ENCODE measurements at regions not wholly inside any gene's neighbourhood (a gene's known extent, or its start where the extent isn't known, plus 50 kb on each side); places are given as distances from the start of the nearest gene placed in this dataset.

- DNase-seq (ENCODE audit: low spot score), result no peak
These were observed 220.7 kb upstream of the NRSN1 start for GRCh38 chr6:23905133-23905815.

GRCh38 chr6:23910420-23910819 lies 215.6 kb upstream of the NRSN1 start:
- no peak for DNase-seq (ENCODE audit: low spot score)

GRCh38 chr6:23927935-23928334 lies 198.1 kb upstream of the NRSN1 start:
- no peak for DNase-seq (ENCODE audit: low spot score)

- no peak for DNase-seq (ENCODE audit: low spot score)
These were observed 196.8 kb upstream of the NRSN1 start for GRCh38 chr6:23929201-23929600.

- no peak for DNase-seq (ENCODE audit: low spot score)
These were observed 185.5 kb upstream of the NRSN1 start for GRCh38 chr6:23940466-23940865.

- no peak for DNase-seq (ENCODE audit: low spot score)
These were observed 174.3 kb upstream of the NRSN1 start for GRCh38 chr6:23951691-23952090.

GRCh38 chr6:23952245-23952644 lies 173.8 kb upstream of the NRSN1 start:
- DNase-seq (ENCODE audit: low spot score), result no peak

GRCh38 chr6:23953976-23954375 lies 172.0 kb upstream of the NRSN1 start:
- DNase-seq (ENCODE audit: low spot score), result no peak

- DNase-seq (ENCODE audit: low spot score), result no peak
These were observed 169.0 kb upstream of the NRSN1 start for GRCh38 chr6:23957017-23957416.

- DNase-seq (ENCODE audit: low spot score), result no peak
These were observed 161.2 kb upstream of the NRSN1 start for GRCh38 chr6:23964865-23965264.

- DNase-seq (ENCODE audit: low spot score), result no peak
These were observed 156.7 kb upstream of the NRSN1 start for GRCh38 chr6:23969344-23969743.

GRCh38 chr6:23977706-23978105 lies 148.3 kb upstream of the NRSN1 start:
- DNase-seq (ENCODE audit: low spot score), result no peak

- no peak for DNase-seq (ENCODE audit: low spot score)
These were observed 145.1 kb upstream of the NRSN1 start for GRCh38 chr6:23980965-23981364.

- no peak for DNase-seq (ENCODE audit: low spot score)
These were observed 144.1 kb upstream of the NRSN1 start for GRCh38 chr6:23981923-23982322.

GRCh38 chr6:23983735-23984134 lies 142.3 kb upstream of the NRSN1 start:
- no peak for DNase-seq (ENCODE audit: low spot score)

GRCh38 chr6:23985015-23985414 lies 141.0 kb upstream of the NRSN1 start:
- DNase-seq (ENCODE audit: low spot score), result no peak

- DNase-seq (ENCODE audit: low spot score), result no peak
These were observed 136.0 kb upstream of the NRSN1 start for GRCh38 chr6:23989885-23990533.

GRCh38 chr6:23994013-23994412 lies 132.0 kb upstream of the NRSN1 start:
- no peak for DNase-seq (ENCODE audit: low spot score)

GRCh38 chr6:24004062-24004461 lies 122.0 kb upstream of the NRSN1 start:
- DNase-seq (ENCODE audit: low spot score), result no peak

GRCh38 chr6:24004659-24005058 lies 121.4 kb upstream of the NRSN1 start:
- DNase-seq (ENCODE audit: low spot score), result no peak

- DNase-seq (ENCODE audit: low spot score), result no peak
These were observed 119.8 kb upstream of the NRSN1 start for GRCh38 chr6:24006254-24006653.

- DNase-seq (ENCODE audit: low spot score), result no peak
These were observed 116.7 kb upstream of the NRSN1 start for GRCh38 chr6:24009319-24009718.

GRCh38 chr6:24010133-24010532 lies 115.9 kb upstream of the NRSN1 start:
- DNase-seq (ENCODE audit: low spot score), result no peak

GRCh38 chr6:24016286-24016685 lies 109.7 kb upstream of the NRSN1 start:
- DNase-seq (ENCODE audit: low spot score), result no peak
